ENCODE measurements at regions not wholly inside any gene's neighbourhood (a gene's known extent, or its start where the extent isn't known, plus 50 kb on each side); places are given as distances from the start of the nearest gene placed in this dataset.

- DNase-seq: no peak
These were observed 165.3 kb downstream of the GASK1B start for GRCh38 chr4:158007566-158007965.

- peak; percentile 96 for DNase-seq
These were observed 165.8 kb downstream of the GASK1B start for GRCh38 chr4:158006990-158007389.

GRCh38 chr4:158005021-158005420 lies 167.8 kb downstream of the GASK1B start:
- no peak for DNase-seq

GRCh38 chr4:158004101-158004500 lies 168.7 kb downstream of the GASK1B start:
- DNase-seq: no peak

- DNase-seq: peak; percentile 27
These were observed 169.6 kb downstream of the GASK1B start for GRCh38 chr4:158003212-158003611.

GRCh38 chr4:158002173-158002572 lies 170.7 kb downstream of the GASK1B start:
- DNase-seq: peak; percentile 45

- no peak for DNase-seq
These were observed 171.1 kb downstream of the GASK1B start for GRCh38 chr4:158001756-158002155.

- DNase-seq: no peak
These were observed 173.1 kb downstream of the GASK1B start for GRCh38 chr4:157999723-158000122.

- DNase-seq: no peak
These were observed 175.5 kb downstream of the GASK1B start for GRCh38 chr4:157997296-157997695.

GRCh38 chr4:157996061-157997028 lies 176.5 kb downstream of the GASK1B start:
- DNase-seq: no peak

- no peak for DNase-seq
These were observed 178.0 kb downstream of the GASK1B start for GRCh38 chr4:157994863-157995262.

- no peak for DNase-seq
These were observed 179.6 kb downstream of the GASK1B start for GRCh38 chr4:157992948-157993839.

- peak; percentile 89 for DNase-seq
These were observed 180.7 kb downstream of the GASK1B start for GRCh38 chr4:157992038-157992705.

- peak; percentile 73 for DNase-seq
These were observed 184.2 kb downstream of the GASK1B start for GRCh38 chr4:157988641-157989040.

- DNase-seq: no peak
These were observed 188.4 kb downstream of the GASK1B start for GRCh38 chr4:157984285-157984911.

GRCh38 chr4:157983300-157983699 lies 189.5 kb downstream of the GASK1B start:
- DNase-seq: no peak

GRCh38 chr4:157980158-157980557 lies 192.7 kb downstream of the GASK1B start:
- no peak for DNase-seq

GRCh38 chr4:157978680-157979361 lies 194.0 kb downstream of the GASK1B start:
- peak; percentile 41 for DNase-seq

GRCh38 chr4:157977086-157977485 lies 195.7 kb downstream of the GASK1B start:
- DNase-seq: no peak

- DNase-seq: no peak
These were observed 199.5 kb downstream of the GASK1B start for GRCh38 chr4:157973297-157973696.

- DNase-seq: no peak
These were observed 208.4 kb downstream of the GASK1B start for GRCh38 chr4:157964463-157964862.
